Parathyroid adenoma (tissue), 2 donors: ENCODE measurements at regions not wholly inside any gene's neighbourhood (a gene's known extent, or its start where the extent isn't known, plus 50 kb on each side); places are given as distances from the start of the nearest gene placed in this dataset.

Experiments
- H2AFZ ChIP-seq: fragments of 300-600 bp; sonication (generic); one replicate; pipeline ENCODE4 v1.7.0; 2017; ENCODE audit warnings: antibody characterized with exemption, mild to moderate bottlenecking
- H3K27ac ChIP-seq: fragments of 300-600 bp; sonication (generic); one replicate; pipeline ENCODE4 v1.7.0; 2017
- H3K27me3 ChIP-seq: fragments of 300-600 bp; sonication (generic); one replicate; pipeline ENCODE4 v1.7.0; 2017; ENCODE audit warnings: low read length; ENCODE audit not compliant: control insufficient read depth, insufficient read depth
- H3K36me3 ChIP-seq: fragments of 300-600 bp; sonication (generic); one replicate; pipeline ENCODE4 v1.7.0; 2017; ENCODE audit warnings: low read length; ENCODE audit not compliant: control insufficient read depth, insufficient read depth
- H3K4me1 ChIP-seq: fragments of 300-600 bp; sonication (generic); one replicate; pipeline ENCODE4 v1.7.0; 2017; ENCODE audit warnings: control low read depth
- H3K4me2 ChIP-seq: fragments of 300-600 bp; sonication (generic); one replicate; pipeline ENCODE4 v1.7.0; 2017; ENCODE audit warnings: low read length
- H3K4me3 ChIP-seq: fragments of 300-600 bp; sonication (generic); one replicate; pipeline ENCODE4 v1.7.0; 2017; ENCODE audit warnings: low read depth, low read length
- H3K79me2 ChIP-seq: fragments of 300-600 bp; sonication (generic); one replicate; pipeline ENCODE4 v1.7.0; 2017; ENCODE audit warnings: control low read depth
- H3K9ac ChIP-seq: fragments of 300-600 bp; sonication (generic); one replicate; pipeline ENCODE4 v1.7.0; 2017; ENCODE audit warnings: mild to moderate bottlenecking
- H3K9me3 ChIP-seq: fragments of 300-600 bp; sonication (generic); one replicate; pipeline ENCODE4 v1.7.0; 2017; ENCODE audit warnings: low read length; ENCODE audit not compliant: control insufficient read depth
- CTCF ChIP-seq: fragments of 300-600 bp; sonication (generic); IDR thresholded peaks from one replicate; pipeline ENCODE4 v1.7.0; 2017; ENCODE audit warnings: antibody characterized with exemption, mild to moderate bottlenecking
- donor health status: primary hyperparathyroidism.

- H3K36me3 ChIP-seq: no peaks in the 10 kb centered on the region
- H3K27ac ChIP-seq: no peak overlapping the region
- no peak overlapping the region for H2AFZ ChIP-seq
- no peaks in the 10 kb centered on the region for H3K27me3 ChIP-seq
- TF ChIP-seq CTCF: no peak
- H3K9me3 ChIP-seq: no peaks in the 10 kb centered on the region
- H3K9ac ChIP-seq: no peak overlapping the region
- no peaks in the 10 kb centered on the region for H3K79me2 ChIP-seq
- no peak overlapping the region for H3K4me2 ChIP-seq
- H3K4me1 ChIP-seq: no peaks in the 10 kb centered on the region
- no peak overlapping the region for H3K4me3 ChIP-seq
Observed at GRCh38 chr2:120579916-120580685, 155.6 kb upstream of the GLI2 start.

- no peak for TF ChIP-seq CTCF
- no peaks in the 10 kb centered on the region for H3K4me1 ChIP-seq
- no peaks in the 10 kb centered on the region for H3K27me3 ChIP-seq
- H3K4me2 ChIP-seq: no peak overlapping the region
- H3K27ac ChIP-seq: no peak overlapping the region
- H2AFZ ChIP-seq: no peak overlapping the region
- H3K36me3 ChIP-seq: no peaks in the 10 kb centered on the region
- no peaks in the 10 kb centered on the region for H3K79me2 ChIP-seq
- no peak overlapping the region for H3K4me3 ChIP-seq
- H3K9ac ChIP-seq: no peak overlapping the region
- no peaks in the 10 kb centered on the region for H3K9me3 ChIP-seq
Observed at GRCh38 chr2:120580709-120581108, 155.0 kb upstream of the GLI2 start.

- H2AFZ ChIP-seq: no peak overlapping the region
- H3K4me2 ChIP-seq: no peak overlapping the region
- no peak overlapping the region for H3K27ac ChIP-seq
- no peaks in the 10 kb centered on the region for H3K27me3 ChIP-seq
- H3K9ac ChIP-seq: no peak overlapping the region
- TF ChIP-seq CTCF: no peak
- H3K79me2 ChIP-seq: no peaks in the 10 kb centered on the region
- no peaks in the 10 kb centered on the region for H3K36me3 ChIP-seq
- no peak overlapping the region for H3K4me3 ChIP-seq
- H3K4me1 ChIP-seq: no peaks in the 10 kb centered on the region
- H3K9me3 ChIP-seq: no peaks in the 10 kb centered on the region
Observed at GRCh38 chr2:120583121-120583520, 152.5 kb upstream of the GLI2 start.

GRCh38 chr2:120583851-120584570 lies 151.7 kb upstream of the GLI2 start:
- no peak overlapping the region for H3K4me2 ChIP-seq
- H3K4me3 ChIP-seq: no peak overlapping the region
- no peak overlapping the region for H2AFZ ChIP-seq
- no peaks in the 10 kb centered on the region for H3K4me1 ChIP-seq
- H3K79me2 ChIP-seq: no peaks in the 10 kb centered on the region
- H3K27ac ChIP-seq: no peak overlapping the region
- no peak for TF ChIP-seq CTCF
- H3K9me3 ChIP-seq: no peaks in the 10 kb centered on the region
- no peaks in the 10 kb centered on the region for H3K27me3 ChIP-seq
- no peaks in the 10 kb centered on the region for H3K36me3 ChIP-seq
- no peak overlapping the region for H3K9ac ChIP-seq
